ENCODE measurements at regions not wholly inside any gene's neighbourhood (a gene's known extent, or its start where the extent isn't known, plus 50 kb on each side); places are given as distances from the start of the nearest gene placed in this dataset.

- Histone ChIP-seq H3K36me3 (ENCODE audit: insufficient read depth, low read length) (no peaks in the 10 kb centered on the region), H3K4me3 (ENCODE audit: low read length) (no peak overlapping the region), H3K9me3 (ENCODE audit: control insufficient read depth in 1 of 2, insufficient read depth in 1 of 2, low read length in 2 of 2) (peaks cover 7 to 22% of the 10 kb centered on the region in 2 experiments), H3K27ac (ENCODE audit: low read depth in 1 of 2, low read length in 2 of 2) (no peak overlapping the region), H3K27me3 (ENCODE audit: control insufficient read depth in 1 of 2, insufficient read depth in 2 of 2, low read length in 2 of 2) (no peaks in the 10 kb centered on the region), H3K4me1 (ENCODE audit: insufficient read depth, low read length) (no peaks in the 10 kb centered on the region)
- Mint-ChIP-seq H3K36me3 (ENCODE audit: low read depth) (no peaks in the 10 kb centered on the region), H3K27ac (no peak overlapping the region), H3K4me3 (no peak overlapping the region), H3K9me3 (peaks cover 31% of the 10 kb centered on the region), H3K27me3 (no peaks in the 10 kb centered on the region), H3K4me1 (ENCODE audit: low read depth) (no peaks in the 10 kb centered on the region)
- TF ChIP-seq CTCF (IDR thresholded peaks at IDR 0.05), result no peak
- DNase-seq (no peak), ATAC-seq (ENCODE audit: poor library complexity) (no peak)
- intact Hi-C loops (cut with DNase I, micrococcal nuclease), result loop anchor here in 1 of 2 experiments (10.0 kb wide), 1 partner anchor 647 kb away; no protein-coding TSS in a partner anchor
- POLR2A ChIA-PET, result no interaction called here
- CTCF ChIA-PET, result no interaction called here
These were observed 250.3 kb downstream of the TUSC1 start for GRCh38 chr9:25427898-25428297.

- Histone ChIP-seq H3K27me3 (ENCODE audit: control insufficient read depth in 1 of 2, insufficient read depth in 2 of 2, low read length in 2 of 2) (no peaks in the 10 kb centered on the region), H3K4me1 (ENCODE audit: insufficient read depth, low read length) (no peaks in the 10 kb centered on the region), H3K36me3 (ENCODE audit: insufficient read depth, low read length) (no peaks in the 10 kb centered on the region), H3K27ac (ENCODE audit: low read depth in 1 of 2, low read length in 2 of 2) (no peak overlapping the region), H3K9me3 (ENCODE audit: control insufficient read depth in 1 of 2, insufficient read depth in 1 of 2, low read length in 2 of 2) (peaks cover 7 to 16% of the 10 kb centered on the region in 2 experiments), H3K4me3 (ENCODE audit: low read length) (no peak overlapping the region)
- DNase-seq (no peak), ATAC-seq (ENCODE audit: poor library complexity) (no peak)
- H3K4me3 Mint-ChIP-seq, result no peak overlapping the region
- intact Hi-C loops (cut with DNase I, micrococcal nuclease), result loop anchor here in 1 of 2 experiments (10.0 kb wide), 1 partner anchor 648 kb away; no protein-coding TSS in a partner anchor
- no peak overlapping the region for H3K27ac Mint-ChIP-seq
- no peak for TF ChIP-seq CTCF (IDR thresholded peaks at IDR 0.05)
- H3K9me3 Mint-ChIP-seq, result peaks cover 31% of the 10 kb centered on the region
- ChIA-PET CTCF (no interaction called here), POLR2A (no interaction called here)
- H3K36me3 Mint-ChIP-seq (ENCODE audit: low read depth), result no peaks in the 10 kb centered on the region
- H3K4me1 Mint-ChIP-seq (ENCODE audit: low read depth), result no peaks in the 10 kb centered on the region
- H3K27me3 Mint-ChIP-seq, result no peaks in the 10 kb centered on the region
These were observed 251.0 kb downstream of the TUSC1 start for GRCh38 chr9:25427290-25427689.

- no peak overlapping the region for H3K4me3 Mint-ChIP-seq
- H3K36me3 Mint-ChIP-seq (ENCODE audit: low read depth), result no peaks in the 10 kb centered on the region
- H3K27ac ChIP-seq (ENCODE audit: low read depth in 1 of 2, low read length in 2 of 2), result no peak overlapping the region
- intact Hi-C loops (cut with DNase I, micrococcal nuclease), result loop anchor here (2.0 to 10.0 kb wide), 2 partner anchors 21 to 653 kb away; no protein-coding TSS in a partner anchor
- peaks cover 4 to 7% of the 10 kb centered on the region in 2 experiments for H3K9me3 ChIP-seq (ENCODE audit: control insufficient read depth in 1 of 2, insufficient read depth in 1 of 2, low read length in 2 of 2)
- no peaks in the 10 kb centered on the region for H3K4me1 ChIP-seq (ENCODE audit: insufficient read depth, low read length)
- POLR2A ChIA-PET, result no interaction called here
- no peaks in the 10 kb centered on the region for H3K27me3 ChIP-seq (ENCODE audit: control insufficient read depth in 1 of 2, insufficient read depth in 2 of 2, low read length in 2 of 2)
- no peaks in the 10 kb centered on the region for H3K36me3 ChIP-seq (ENCODE audit: insufficient read depth, low read length)
- no peak for DNase-seq
- no peak overlapping the region for H3K4me3 ChIP-seq (ENCODE audit: low read length)
- no peaks in the 10 kb centered on the region for H3K4me1 Mint-ChIP-seq (ENCODE audit: low read depth)
- no peak for TF ChIP-seq CTCF (IDR thresholded peaks at IDR 0.05)
- H3K27ac Mint-ChIP-seq, result no peak overlapping the region
- CTCF ChIA-PET, result no interaction called here
- no peaks in the 10 kb centered on the region for H3K27me3 Mint-ChIP-seq
- peaks cover 20% of the 10 kb centered on the region for H3K9me3 Mint-ChIP-seq
- no peak for ATAC-seq (ENCODE audit: poor library complexity)
These were observed 256.7 kb downstream of the TUSC1 start for GRCh38 chr9:25421560-25421959.

Data from CD4-positive, alpha-beta T cell (primary cell).